ENCODE measurements at regions not wholly inside any gene's neighbourhood (a gene's known extent, or its start where the extent isn't known, plus 50 kb on each side); places are given as distances from the start of the nearest gene placed in this dataset.
"Not testable (repeated sequence)": the region's sequence is repeated elsewhere in the genome, so short reads cannot be mapped to it uniquely, and the experiment has no call there.

DNA sequence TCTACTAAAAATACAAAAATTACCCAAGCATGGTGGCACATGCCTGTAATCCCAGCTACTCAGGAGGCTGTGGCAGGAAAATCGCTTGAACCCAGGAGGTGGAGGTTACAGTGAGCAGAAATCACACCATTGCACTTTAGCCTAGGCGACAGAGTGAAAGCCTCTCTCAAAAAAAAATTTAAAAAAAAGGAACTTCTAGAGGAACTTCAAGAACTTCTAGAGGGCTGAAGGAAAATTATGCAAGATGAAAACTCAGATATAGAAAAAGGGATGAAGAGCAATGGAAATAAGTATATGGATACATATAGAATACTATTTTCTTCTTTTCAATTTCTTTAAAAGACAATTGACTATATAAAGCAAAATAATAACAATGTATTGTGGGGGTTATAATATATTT, 51.2 kb upstream of the PRR5 start:
- no peak overlapping the region for H3K4me3 ChIP-seq
- H3K27ac ChIP-seq: no peak overlapping the region

DNA sequence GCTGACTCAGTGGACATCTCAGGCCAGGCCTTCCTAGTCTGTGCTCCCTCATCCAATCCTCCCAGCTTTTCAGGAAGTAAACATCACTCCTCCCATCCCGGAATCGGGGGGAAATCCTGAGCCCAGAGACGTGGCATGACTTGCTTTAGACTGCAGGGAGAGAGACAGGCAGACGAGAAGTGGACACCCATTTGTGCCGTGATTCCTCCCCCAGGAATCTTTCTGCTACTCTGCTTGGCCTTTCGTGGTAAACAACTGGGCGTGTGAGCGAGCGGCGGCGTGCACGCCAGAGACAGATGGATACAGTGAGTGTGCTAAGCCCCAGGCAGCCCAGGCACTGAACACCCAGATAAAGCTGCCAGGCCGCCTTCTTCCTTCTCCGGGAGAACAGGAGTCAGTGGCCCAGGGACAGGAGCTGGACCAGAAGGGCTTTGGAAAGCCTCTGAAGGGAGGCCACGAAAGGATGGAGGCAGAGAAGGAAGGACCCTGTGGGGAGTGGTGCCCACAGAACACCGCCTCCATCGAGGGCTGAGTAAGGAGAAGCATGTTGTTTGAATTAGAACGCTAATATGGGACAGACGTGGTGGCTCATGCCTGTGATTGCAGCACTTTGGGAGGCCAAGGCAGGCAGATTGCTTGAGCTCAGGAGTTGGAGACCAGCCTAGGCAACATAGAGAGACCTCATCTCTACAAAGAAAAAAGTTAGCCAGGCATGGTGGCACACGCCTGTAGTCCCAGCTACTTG, 53.0 kb upstream of the PRR5 start:
- H3K4me3 ChIP-seq: no peak overlapping the region
- H3K27ac ChIP-seq: peak overlapping the region in 20 of 21 experiments; percentile 32 to 92 (median 74)

DNA sequence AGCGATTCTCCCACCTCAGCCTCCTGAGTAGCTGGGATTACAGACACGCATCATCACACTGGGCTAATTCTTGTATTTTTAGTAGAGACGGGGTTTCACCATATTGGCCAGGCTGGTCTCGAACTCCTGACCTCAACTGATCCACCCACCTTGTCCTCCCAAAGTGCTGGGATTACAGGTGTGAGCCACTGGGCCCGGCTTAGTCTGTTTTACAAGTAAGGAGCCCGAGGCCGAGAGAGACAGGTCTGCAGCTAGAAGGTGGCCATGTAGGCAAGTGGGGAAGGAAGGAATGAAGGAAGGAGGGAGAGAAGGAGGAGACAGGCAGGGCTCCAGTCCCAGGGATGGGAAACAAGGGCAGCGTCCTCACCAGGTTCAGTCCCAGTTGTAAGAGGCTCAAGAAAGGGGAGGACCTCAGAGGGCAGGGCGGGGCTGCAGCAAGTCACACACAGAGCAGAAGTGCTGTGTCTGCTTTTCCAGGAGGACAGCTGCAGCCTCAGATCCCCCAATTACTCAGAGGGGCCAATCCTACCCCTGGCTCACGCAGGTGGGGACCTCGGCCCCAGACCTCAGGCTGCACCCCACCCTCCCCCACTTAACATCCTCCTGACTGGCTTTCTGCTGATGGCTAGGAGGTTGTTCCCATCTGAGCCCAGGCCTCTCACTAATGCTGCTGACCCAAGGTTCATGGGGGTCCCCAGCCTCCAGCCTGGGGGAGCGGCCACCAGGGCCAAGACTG, 53.8 kb upstream of the PRR5 start:
- H3K4me3 ChIP-seq: no peak overlapping the region
- peak overlapping the region in 20 of 21 experiments; percentile 47 to 92 (median 74) for H3K27ac ChIP-seq

DNA sequence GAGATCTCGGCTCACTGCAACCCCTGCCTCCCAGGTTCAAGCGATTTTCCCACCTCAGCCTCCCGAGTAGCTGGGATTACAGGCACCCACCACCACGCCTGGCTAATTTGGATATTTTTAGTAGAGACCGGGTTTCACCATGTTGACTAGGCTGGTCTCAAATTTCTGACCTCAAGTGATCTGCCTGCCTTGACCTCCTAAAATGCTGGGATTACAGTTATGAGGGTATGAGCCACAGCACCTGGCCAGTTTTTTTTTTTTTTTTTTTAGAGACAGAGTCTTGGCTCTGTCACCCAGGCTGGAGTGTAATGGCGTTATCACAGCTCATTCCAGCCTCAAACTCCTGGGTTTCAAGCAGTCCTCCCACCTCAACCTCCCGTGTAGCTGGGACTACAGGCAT, 54.9 kb upstream of the PRR5 start:
- no peak overlapping the region for H3K4me3 ChIP-seq
- peak overlapping the region in 9 of 21 experiments; percentile 16 to 90 (median 75) for H3K27ac ChIP-seq

DNA sequence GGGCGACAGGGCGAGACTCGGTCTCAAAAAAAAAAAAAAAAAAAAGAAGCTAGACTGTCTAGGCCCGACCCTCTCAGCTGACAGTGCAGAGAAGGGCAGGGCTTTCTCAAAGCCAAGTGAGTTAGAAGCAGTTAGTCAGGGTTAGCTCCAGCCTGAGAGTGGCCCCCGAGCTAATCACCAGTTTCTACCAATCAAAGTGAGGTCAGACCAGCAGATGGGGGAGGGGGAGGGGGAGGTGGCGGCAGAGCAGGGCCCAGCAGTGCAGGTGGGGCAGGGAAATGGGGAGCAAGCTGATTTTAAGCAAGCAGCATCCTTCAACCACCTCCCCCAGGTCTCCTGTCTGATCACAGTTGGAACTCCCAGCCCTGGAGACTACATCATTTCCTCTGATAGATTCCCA, 55.3 kb upstream of the PRR5 start:
- H3K27ac ChIP-seq: peak overlapping the region in 2 of 21 experiments; percentile 16 to 87

DNA sequence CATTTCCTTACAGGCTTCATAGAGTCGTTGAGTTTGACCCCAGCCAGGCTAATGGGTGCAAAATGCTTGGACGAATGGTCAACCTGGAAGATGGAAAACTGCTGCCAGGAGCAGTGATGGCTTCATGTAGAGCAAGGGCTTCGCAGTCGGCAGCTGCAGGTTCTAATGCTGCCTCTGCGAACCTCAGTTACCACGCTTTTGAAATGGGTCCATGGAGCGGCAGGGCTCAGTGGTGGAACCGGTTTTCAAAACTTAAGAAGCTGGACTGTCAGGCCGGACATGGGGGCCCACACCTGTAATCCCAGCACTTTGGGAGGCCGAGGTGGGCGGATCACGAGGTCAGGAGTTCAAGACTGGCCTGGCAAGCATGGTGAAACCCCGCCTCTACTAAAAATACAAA, 55.9 kb upstream of the PRR5 start:
- no peak overlapping the region for H3K4me3 ChIP-seq
- H3K27ac ChIP-seq: no peak overlapping the region

More for the DNA sequence above, 55.3 kb upstream of the PRR5 start:
- H3K4me3 ChIP-seq: no peak overlapping the region

DNA sequence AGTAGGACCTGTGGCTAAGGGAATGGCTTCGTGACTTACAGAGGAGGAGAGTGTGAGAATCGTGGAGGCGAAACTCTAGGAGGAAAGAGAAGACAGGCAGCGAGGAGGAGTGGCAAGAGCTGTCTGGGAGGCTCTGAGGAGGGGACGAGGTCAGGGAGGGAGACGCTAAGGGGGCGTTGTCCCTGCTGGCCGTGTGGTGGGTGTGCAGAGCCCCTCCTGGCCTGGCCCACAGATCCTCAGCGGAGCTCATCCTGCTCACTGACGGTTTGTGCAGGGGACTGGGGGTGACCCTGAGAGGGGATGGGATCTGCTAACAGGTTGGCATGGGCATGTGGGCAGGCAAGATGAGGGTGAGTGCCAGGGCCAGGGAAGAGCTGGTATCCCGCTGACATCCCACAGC, 56.5 kb upstream of the PRR5 start:
- no peak overlapping the region for H3K27ac ChIP-seq
- no peak overlapping the region for H3K4me3 ChIP-seq

DNA sequence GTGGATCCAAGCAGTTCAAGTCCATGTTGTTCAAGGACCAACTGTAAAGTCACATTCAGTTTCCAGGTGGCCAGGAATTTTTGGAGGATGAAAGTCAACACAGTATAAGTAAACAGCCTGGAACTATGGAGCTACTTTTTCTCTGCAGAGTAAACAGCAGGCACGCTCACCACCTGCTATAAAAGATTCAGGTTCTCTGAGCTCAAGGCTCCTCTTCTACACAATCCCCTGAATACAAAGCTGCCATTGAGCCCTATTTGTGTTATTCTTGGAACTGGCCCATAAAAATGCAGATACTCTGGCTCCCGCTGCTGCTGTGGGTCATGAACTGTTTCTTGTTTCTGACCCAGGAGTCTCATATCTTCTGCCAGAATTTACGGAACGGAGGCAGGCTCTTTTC, 56.9 kb upstream of the PRR5 start:
- Histone ChIP-seq H3K4me3 (no peak overlapping the region), H3K27ac (no peak overlapping the region)

DNA sequence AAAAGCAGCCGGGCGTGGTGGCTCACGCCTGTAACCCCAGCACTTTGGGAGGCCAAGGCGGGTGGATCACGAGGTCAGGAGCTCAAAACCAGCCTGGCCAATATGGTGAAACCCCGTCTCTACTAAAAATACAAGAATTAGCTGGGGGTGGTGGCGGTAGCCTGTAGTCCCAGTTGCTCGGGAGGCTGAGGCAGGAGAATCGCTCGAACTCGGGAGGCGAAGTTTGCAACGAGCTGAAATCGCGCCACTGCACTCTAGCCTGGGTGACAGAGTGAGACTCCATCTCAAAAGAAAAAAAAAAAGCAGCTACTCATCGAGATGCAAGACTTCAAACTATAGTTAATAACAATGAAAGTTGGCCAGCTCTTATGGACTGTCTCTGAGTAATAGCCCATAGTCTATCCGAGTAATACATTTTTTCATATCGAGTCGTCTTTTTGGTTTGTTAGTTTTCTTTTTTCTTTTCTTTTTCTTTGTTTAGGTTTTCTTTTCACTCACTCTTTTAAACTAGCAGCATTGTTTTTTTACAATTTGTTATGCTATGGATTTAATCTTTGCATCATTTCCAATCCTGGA, 58.4 kb upstream of the PRR5 start:
- not testable (repeated sequence) for H3K4me3 ChIP-seq, H3K27ac ChIP-seq

DNA sequence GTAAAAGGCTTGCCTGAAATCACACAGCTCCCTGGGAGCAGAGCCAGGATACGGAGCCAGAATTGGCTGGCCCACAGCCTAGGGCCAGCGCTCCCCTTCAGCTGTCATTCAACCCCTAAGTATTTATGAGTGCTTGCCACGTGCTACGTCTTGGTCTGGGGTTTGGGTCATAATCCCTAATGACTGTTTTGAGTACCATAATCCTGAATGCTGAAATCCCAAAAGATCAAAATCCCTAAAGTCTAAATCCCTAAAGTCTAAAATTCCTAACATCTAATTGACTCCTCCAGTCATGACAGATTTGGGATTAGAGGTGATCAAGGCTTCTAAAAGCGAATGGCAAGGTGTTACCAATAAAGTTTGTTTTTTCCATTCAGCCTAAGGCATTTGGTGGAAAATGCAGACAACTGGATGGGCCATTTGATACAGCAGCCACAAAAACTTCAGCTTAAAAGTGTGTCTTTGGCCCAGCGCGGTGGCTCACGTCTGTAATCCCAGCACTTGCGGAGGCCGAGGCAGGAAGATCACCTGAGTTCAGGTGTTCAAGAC, 59.8 kb upstream of the PRR5 start:
- Histone ChIP-seq H3K4me3 (no peak overlapping the region), H3K27ac (no peak overlapping the region)

DNA sequence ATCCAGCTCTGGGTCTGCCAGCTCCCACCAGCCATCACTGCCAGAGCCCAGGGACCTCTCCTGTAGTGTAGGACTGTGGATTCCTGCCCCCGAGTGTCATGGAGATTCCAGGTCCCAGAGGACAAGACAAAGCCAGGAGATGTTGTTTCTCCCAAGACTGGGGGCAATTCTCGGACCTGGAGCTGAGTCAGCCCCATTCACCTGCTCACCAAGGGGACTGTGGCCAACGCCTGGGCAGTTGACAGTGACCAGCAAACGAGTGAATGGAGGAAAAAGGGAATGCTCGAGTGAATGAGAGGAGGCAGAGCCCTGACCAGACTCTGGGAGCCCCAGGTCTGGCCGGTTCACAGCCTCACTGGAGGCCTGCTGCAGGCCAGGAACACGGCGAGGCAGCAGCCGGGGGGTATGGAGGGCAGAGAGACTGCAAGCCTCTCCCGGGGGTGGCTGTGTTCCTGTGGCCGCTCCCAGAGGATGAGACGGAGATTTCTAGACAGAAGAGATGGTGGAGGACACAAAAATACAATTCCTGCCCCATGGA, 61.3 kb upstream of the PRR5 start:
- Histone ChIP-seq H3K27ac (peak overlapping the region in 20 of 21 experiments; percentile 71 to 93 (median 86)), H3K4me3 (no peak overlapping the region)

DNA sequence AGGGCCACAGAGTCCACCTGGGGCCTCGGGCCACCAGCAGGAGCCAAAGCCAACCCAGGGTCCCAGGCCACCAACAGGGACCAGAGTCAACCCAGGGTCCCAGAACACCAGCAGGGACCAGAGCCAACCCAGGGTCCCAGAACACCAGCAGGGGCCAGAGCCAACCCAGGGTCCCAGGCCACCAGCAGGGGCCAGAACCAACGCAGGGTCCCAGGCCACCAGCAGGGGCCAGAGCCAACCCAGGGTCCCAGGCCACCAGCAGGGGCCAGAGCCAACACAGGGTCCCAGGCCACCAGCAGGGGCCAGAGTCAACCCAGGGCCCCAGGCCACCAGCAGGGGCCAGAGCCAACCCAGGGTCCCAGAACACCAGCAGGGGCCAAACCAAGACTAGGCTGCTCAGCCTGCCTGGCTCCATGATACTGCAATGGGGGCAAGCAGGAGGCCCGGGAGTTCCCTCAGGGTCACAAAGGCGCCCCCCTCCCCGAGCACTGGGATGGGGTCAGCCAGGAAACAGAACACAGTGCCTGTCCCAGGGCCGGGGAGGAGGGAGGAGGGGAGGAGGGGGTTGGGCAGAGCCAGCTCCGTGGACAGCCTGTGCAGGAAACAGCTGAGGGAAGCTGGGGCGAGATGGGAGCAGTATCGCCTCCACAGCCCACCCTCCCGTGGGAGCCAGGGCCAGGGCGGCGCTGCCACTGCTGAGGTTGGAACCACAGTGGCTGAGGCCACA, 62.0 kb upstream of the PRR5 start:
- H3K4me3 ChIP-seq: no peak overlapping the region

DNA sequence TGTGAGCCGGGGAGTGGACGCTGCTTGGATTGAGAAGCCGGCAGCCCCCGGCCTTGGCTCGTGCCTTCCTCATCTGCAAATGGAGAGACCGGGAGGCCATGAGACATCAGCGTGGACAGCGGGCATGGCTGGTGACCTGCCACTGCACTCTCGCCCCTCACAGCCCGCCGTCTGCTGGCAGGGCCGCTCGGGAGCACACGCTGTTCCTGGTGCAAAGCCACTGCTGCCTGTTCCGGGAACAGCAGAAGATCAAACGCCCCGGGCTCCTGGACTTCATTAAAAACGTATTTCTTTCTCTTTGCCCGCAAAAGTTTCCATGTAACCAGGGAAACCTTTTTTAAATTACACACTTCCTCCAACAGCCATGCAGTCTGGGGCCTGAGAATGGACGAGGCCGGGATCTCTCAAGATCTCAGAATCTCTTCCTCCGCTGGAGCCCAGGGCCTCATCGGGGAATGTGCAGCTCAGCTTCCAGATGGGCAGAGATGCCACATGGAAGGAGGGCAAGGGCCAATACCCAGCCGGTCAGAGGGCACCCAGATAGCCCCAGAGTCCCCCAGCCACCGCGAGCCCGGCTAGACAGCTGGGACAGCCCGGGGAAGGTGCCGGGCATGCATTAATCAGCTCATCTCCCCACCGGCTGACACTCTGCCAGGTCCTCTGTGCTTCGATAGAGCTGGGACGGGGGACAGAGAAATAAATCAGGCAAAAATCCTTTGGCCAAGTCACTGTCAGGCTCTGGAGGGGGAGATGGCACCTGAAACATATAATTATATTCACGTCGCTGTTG, 62.8 kb upstream of the PRR5 start:
- Histone ChIP-seq H3K27ac (peak overlapping the region in 20 of 21 experiments; percentile 71 to 93 (median 86)), H3K4me3 (no peak overlapping the region)

More for the DNA sequence above, 62.0 kb upstream of the PRR5 start:
- peak overlapping the region in 20 of 21 experiments; percentile 71 to 93 (median 86) for H3K27ac ChIP-seq

DNA sequence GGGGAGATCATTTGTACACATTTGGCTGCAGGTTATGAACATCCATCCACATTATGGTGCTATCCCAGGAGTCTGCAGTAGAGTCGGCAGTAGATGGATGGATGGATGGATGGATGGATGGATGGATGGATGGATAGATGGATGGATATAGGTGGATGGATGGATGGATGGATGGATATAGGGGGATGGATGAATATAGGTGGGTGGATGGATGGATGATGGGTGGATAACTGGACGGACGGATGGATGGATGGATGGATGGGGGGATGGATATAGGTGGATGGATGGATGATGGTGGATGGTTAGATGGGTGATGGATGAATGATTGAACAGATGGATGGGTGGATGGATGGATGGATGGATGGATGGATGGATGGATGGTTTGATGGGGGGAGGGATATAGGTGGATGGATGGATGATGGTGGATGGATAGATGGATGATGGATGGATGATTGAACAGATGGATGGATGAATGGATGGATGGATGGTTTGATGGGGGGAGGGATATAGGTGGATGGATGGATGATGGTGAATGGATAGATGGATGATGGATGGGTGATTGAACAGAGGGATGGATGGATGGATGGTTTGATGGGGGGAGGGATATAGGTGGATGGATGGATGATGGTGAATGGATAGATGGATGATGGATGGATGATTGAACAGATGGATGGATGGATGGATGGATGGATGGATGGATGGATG, 65.3 kb upstream of the PRR5 start:
- not testable (repeated sequence) for H3K27ac ChIP-seq, H3K4me3 ChIP-seq

DNA sequence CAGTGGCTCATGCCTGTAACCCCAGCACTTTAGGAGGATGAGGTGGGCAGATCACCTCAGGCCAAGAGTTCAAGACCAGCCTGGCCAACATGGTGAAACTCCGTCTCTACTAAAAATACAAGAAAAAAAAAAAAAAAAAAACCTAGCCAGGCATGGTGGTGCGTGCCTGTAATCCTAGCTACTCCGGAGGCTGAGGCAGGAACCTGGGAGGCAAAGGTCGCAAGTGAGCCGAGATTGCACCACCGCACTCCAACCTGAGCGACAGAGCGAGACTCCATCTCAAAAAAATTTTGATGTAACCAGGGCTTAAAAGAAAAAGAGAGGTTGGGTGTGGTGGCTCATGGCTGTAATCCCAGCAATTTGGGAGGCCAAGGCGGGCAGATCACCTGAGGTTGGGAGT, 66.4 kb upstream of the PRR5 start:
- H3K4me3 ChIP-seq, H3K27ac ChIP-seq: not testable (repeated sequence)

DNA sequence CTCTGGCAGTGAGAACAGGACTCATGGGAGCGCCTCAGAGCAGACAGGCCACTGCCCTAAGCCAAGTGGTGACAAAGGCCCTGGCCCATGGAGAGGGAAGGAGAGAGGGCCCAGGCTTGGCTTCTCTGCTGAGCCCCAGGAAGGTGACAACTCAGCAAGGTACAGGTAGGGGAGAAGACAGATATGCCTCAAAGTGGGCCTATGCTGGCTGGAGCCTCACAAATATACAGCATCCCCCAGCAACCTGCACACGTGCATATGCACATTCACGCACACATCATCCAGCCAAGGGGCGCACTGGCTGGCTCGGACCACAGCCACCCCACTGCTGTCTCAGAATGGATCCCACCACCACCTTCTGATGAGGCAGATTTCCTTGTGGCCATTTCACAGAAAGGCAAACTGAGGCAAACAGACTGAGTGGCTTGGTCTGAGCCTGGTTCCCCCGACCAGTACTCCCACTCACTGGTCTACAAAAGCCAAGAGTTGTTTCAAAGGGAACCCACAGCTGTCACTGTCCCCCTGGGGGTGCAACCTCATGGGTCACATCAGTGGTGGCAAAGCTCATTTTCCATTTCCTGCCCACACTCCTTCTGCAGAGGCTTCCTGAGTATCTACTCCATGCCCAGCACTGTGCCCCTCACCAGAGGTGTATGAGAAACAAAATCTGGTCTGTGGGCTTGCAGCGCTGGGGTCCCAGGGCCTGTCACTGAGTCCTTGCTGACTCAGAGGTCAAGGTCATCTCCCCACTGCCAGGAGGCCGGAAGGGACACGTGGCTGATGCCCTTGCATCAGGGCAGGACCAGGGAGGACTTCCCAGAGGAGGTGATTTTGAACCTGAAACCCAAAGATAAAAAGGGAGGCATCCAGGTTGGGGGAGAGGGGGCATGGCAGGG, 67.3 kb upstream of the PRR5 start:
- Histone ChIP-seq H3K4me3 (no peak overlapping the region), H3K27ac (no peak overlapping the region)

DNA sequence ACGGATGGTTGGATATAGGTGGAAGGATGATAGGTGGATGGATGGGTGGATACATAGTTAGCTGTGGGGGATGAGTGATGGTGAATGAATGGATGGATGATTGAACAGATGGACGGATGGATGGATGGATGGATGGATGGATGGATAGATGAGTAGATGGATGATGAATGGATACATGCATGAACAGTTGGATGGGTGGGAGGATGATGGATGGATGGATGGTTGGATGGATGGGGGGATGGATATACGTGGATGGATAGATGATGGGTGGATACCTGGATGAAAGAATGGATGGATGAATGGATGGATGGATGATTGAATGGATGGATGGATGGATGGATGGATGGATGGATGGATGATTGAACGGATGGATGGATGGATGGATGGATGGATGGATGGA, 68.4 kb upstream of the PRR5 start:
- H3K27ac ChIP-seq: no peak overlapping the region

More for the DNA sequence above, 68.4 kb upstream of the PRR5 start:
- no peak overlapping the region for H3K4me3 ChIP-seq

All from skin epidermis (tissue), 12 donors.